ENCODE measurements at regions not wholly inside any gene's neighbourhood (a gene's known extent, or its start where the extent isn't known, plus 50 kb on each side); places are given as distances from the start of the nearest gene placed in this dataset.

DNA sequence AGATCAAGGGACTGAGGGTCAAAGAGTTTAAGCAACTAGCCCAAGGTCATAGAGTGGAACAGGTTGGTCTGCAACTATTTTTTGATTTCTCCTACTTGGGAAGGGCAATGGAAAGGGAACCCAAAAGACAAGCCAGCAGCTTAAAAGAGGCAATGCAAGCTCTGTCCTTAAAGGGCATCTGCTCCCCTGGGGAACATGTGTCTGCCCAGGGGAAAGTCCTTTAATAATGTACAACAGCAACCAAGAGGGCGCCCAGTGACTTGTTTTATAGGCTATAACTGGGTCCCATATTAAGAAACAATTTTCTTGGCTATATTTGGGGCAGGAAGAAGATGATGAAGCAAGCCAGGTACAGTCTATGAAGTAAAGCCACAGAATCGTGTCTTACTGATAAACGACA is 54.7 kb upstream of the RBM47 start:
- Histone ChIP-seq H3K4me2 (ENCODE audit: control insufficient read depth, extremely low read depth, insufficient read depth, low read depth, low read length) (no peak overlapping the region), H3K36me3 (ENCODE audit: control insufficient read depth in 2 of 2, extremely low read depth in 1 of 2, insufficient read depth in 2 of 2, low read length in 2 of 2) (no peaks in the 10 kb centered on the region), H3K79me2 (ENCODE audit: control insufficient read depth, insufficient read depth, low read length) (no peaks in the 10 kb centered on the region), H3K9ac (ENCODE audit: control insufficient read depth, extremely low read depth, insufficient read depth, low read length) (no peak overlapping the region), H3K4me3 (ENCODE audit: control insufficient read depth in 2 of 3, extremely low read depth in 1 of 3, insufficient read depth in 2 of 3, low read depth in 1 of 3, low read length in 3 of 3) (no peak overlapping the region), H3K27ac (ENCODE audit: control insufficient read depth, insufficient read depth, low read length) (no peak overlapping the region), H3K27me3 (ENCODE audit: control insufficient read depth, extremely low read depth, insufficient read depth, low read length) (no peaks in the 10 kb centered on the region), H3K9me3 (ENCODE audit: control insufficient read depth, low read depth, low read length) (no peaks in the 10 kb centered on the region), H3K9me1 (ENCODE audit: control insufficient read depth, extremely low read depth, insufficient read depth, low read length) (no peaks in the 10 kb centered on the region), H3K4me1 (ENCODE audit: control insufficient read depth, extremely low read depth, insufficient read depth, low read length) (peaks cover 8% of the 10 kb centered on the region), H4K20me1 (ENCODE audit: control insufficient read depth, extremely low read depth, insufficient read depth, low read length) (no peaks in the 10 kb centered on the region), H2AFZ (ENCODE audit: control insufficient read depth, low read length) (no peak overlapping the region)
- DNase-seq (ENCODE audit: low read depth, low spot score) (no peak), FAIRE-seq (no peak)
- dilution Hi-C loops (cut with MboI; ENCODE audit: extremely low pct_ligation_motif_present, low sequenced_read_pairs), result no loop called here
- TF ChIP-seq EZH2 (IDR thresholded peaks at IDR 0.05; ENCODE audit: low read length), result no peak
- TF ChIP-seq, protein P1, sequence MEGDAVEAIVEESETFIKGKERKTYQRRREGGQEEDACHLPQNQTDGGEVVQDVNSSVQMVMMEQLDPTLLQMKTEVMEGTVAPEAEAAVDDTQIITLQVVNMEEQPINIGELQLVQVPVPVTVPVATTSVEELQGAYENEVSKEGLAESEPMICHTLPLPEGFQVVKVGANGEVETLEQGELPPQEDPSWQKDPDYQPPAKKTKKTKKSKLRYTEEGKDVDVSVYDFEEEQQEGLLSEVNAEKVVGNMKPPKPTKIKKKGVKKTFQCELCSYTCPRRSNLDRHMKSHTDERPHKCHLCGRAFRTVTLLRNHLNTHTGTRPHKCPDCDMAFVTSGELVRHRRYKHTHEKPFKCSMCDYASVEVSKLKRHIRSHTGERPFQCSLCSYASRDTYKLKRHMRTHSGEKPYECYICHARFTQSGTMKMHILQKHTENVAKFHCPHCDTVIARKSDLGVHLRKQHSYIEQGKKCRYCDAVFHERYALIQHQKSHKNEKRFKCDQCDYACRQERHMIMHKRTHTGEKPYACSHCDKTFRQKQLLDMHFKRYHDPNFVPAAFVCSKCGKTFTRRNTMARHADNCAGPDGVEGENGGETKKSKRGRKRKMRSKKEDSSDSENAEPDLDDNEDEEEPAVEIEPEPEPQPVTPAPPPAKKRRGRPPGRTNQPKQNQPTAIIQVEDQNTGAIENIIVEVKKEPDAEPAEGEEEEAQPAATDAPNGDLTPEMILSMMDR (optimal IDR thresholded peaks at IDR 0.05 in 1 of 3, IDR thresholded peaks at IDR 0.05 in 1 of 3, conservative IDR thresholded peaks at IDR 0.05 in 1 of 3; ENCODE audit: extremely low read depth in 1 of 3, insufficient read depth in 2 of 3, low read length in 3 of 3), result no peak

DNA sequence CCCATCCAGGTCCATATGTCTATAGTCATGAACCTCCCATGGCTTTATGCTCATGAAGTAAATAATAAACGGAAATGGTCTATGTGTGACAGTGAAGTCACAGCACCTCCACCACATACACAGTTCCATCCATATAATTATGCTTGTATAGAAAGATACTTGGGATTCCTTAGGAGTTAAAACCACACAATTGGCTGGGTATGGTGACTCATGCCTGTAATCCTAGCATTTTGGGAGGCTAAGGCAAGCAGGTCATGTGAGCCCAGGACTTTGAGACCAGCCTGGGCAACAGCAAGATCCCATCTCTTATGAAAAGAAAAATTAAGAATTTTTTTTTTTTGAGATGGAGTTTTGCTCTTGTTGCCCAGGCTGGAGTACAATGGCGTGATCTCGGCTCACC is 55.6 kb upstream of the RBM47 start:
- H2AFZ ChIP-seq (ENCODE audit: control insufficient read depth, low read length), result no peak overlapping the region

More for the DNA sequence above, 55.6 kb upstream of the RBM47 start:
- dilution Hi-C loops (cut with MboI; ENCODE audit: extremely low pct_ligation_motif_present, low sequenced_read_pairs), result no loop called here
- H3K4me3 ChIP-seq (ENCODE audit: control insufficient read depth in 2 of 3, extremely low read depth in 1 of 3, insufficient read depth in 2 of 3, low read depth in 1 of 3, low read length in 3 of 3), result no peak overlapping the region
- no peaks in the 10 kb centered on the region for H3K27me3 ChIP-seq (ENCODE audit: control insufficient read depth, extremely low read depth, insufficient read depth, low read length)
- H4K20me1 ChIP-seq (ENCODE audit: control insufficient read depth, extremely low read depth, insufficient read depth, low read length), result no peaks in the 10 kb centered on the region
- no peak overlapping the region for H3K4me2 ChIP-seq (ENCODE audit: control insufficient read depth, extremely low read depth, insufficient read depth, low read depth, low read length)
- no peak overlapping the region for H3K9ac ChIP-seq (ENCODE audit: control insufficient read depth, extremely low read depth, insufficient read depth, low read length)
- FAIRE-seq (peak; percentile 53), DNase-seq (ENCODE audit: low read depth, low spot score) (no peak)
- H3K27ac ChIP-seq (ENCODE audit: control insufficient read depth, insufficient read depth, low read length), result no peak overlapping the region
- no peaks in the 10 kb centered on the region for H3K36me3 ChIP-seq (ENCODE audit: control insufficient read depth in 2 of 2, extremely low read depth in 1 of 2, insufficient read depth in 2 of 2, low read length in 2 of 2)
- H3K4me1 ChIP-seq (ENCODE audit: control insufficient read depth, extremely low read depth, insufficient read depth, low read length), result peaks cover 8% of the 10 kb centered on the region
- TF ChIP-seq, protein P1 (optimal IDR thresholded peaks at IDR 0.05 in 1 of 3, IDR thresholded peaks at IDR 0.05 in 1 of 3, conservative IDR thresholded peaks at IDR 0.05 in 1 of 3; ENCODE audit: extremely low read depth in 1 of 3, insufficient read depth in 2 of 3, low read length in 3 of 3), result no peak
- TF ChIP-seq EZH2 (IDR thresholded peaks at IDR 0.05; ENCODE audit: low read length), result no peak
- H3K79me2 ChIP-seq (ENCODE audit: control insufficient read depth, insufficient read depth, low read length), result no peaks in the 10 kb centered on the region
- no peaks in the 10 kb centered on the region for H3K9me3 ChIP-seq (ENCODE audit: control insufficient read depth, low read depth, low read length)
- H3K9me1 ChIP-seq (ENCODE audit: control insufficient read depth, extremely low read depth, insufficient read depth, low read length), result no peaks in the 10 kb centered on the region

All from keratinocyte (primary cell).